ENCODE measurements at regions not wholly inside any gene's neighbourhood (a gene's known extent, or its start where the extent isn't known, plus 50 kb on each side); places are given as distances from the start of the nearest gene placed in this dataset.
"Not testable (repeated sequence)": the region's sequence is repeated elsewhere in the genome, so short reads cannot be mapped to it uniquely, and the experiment has no call there.

GRCh38 chr15:36109943-36110658 is 469.3 kb upstream of the CDIN1 start:
- no peak for DNase-seq (ENCODE audit: low read depth, low spot score)
- no peak overlapping the region for H3K27ac ChIP-seq

- H3K27ac ChIP-seq, result no peak overlapping the region
- no peak for DNase-seq (ENCODE audit: low read depth, low spot score)
Measured at GRCh38 chr15:36110659-36110993, 468.8 kb upstream of the CDIN1 start.

GRCh38 chr15:36117296-36117787 is 462.1 kb upstream of the CDIN1 start:
- DNase-seq (ENCODE audit: low read depth, low spot score), result no peak
- no peak overlapping the region for H3K27ac ChIP-seq

GRCh38 chr15:36126194-36126593 is 453.2 kb upstream of the CDIN1 start:
- H3K27ac ChIP-seq, result no peak overlapping the region

GRCh38 chr15:36130641-36131310 is 448.6 kb upstream of the CDIN1 start:
- H3K27ac ChIP-seq, result peak overlapping the region; percentile 43
- DNase-seq (ENCODE audit: low read depth, low spot score), result no peak

More at GRCh38 chr15:36126194-36126593, 453.2 kb upstream of the CDIN1 start:
- no peak for DNase-seq (ENCODE audit: low read depth, low spot score)

- DNase-seq (ENCODE audit: low read depth, low spot score), result no peak
- H3K27ac ChIP-seq, result no peak overlapping the region
Measured at GRCh38 chr15:36133742-36134141, 445.7 kb upstream of the CDIN1 start.

GRCh38 chr15:36136049-36136448 is 443.4 kb upstream of the CDIN1 start:
- no peak overlapping the region for H3K27ac ChIP-seq
- DNase-seq (ENCODE audit: low read depth, low spot score), result no peak

GRCh38 chr15:36152936-36153335 is 426.5 kb upstream of the CDIN1 start:
- no peak overlapping the region for H3K27ac ChIP-seq
- DNase-seq (ENCODE audit: low read depth, low spot score), result no peak

GRCh38 chr15:36156879-36157427 is 422.5 kb upstream of the CDIN1 start:
- no peak for DNase-seq (ENCODE audit: low read depth, low spot score)
- H3K27ac ChIP-seq, result no peak overlapping the region

GRCh38 chr15:36160351-36160750 is 419.1 kb upstream of the CDIN1 start:
- DNase-seq (ENCODE audit: low read depth, low spot score), result no peak
- no peak overlapping the region for H3K27ac ChIP-seq

- no peak for DNase-seq (ENCODE audit: low read depth, low spot score)
- no peak overlapping the region for H3K27ac ChIP-seq
Measured at GRCh38 chr15:36161108-36161507, 418.3 kb upstream of the CDIN1 start.

GRCh38 chr15:36161771-36162212 is 417.6 kb upstream of the CDIN1 start:
- no peak overlapping the region for H3K27ac ChIP-seq
- no peak for DNase-seq (ENCODE audit: low read depth, low spot score)

- H3K27ac ChIP-seq; DNase-seq (ENCODE audit: low read depth, low spot score): not testable (repeated sequence)
Measured at GRCh38 chr15:36163983-36164382, 415.4 kb upstream of the CDIN1 start.

- no peak for DNase-seq (ENCODE audit: low read depth, low spot score)
Measured at GRCh38 chr15:36172955-36173354, 406.5 kb upstream of the CDIN1 start.

GRCh38 chr15:36175186-36175740 is 404.2 kb upstream of the CDIN1 start:
- DNase-seq (ENCODE audit: low read depth, low spot score), result no peak
- H3K27ac ChIP-seq, result no peak overlapping the region

More at GRCh38 chr15:36172955-36173354, 406.5 kb upstream of the CDIN1 start:
- no peak overlapping the region for H3K27ac ChIP-seq

GRCh38 chr15:36175741-36176291 is 403.6 kb upstream of the CDIN1 start:
- H3K27ac ChIP-seq, result no peak overlapping the region
- DNase-seq (ENCODE audit: low read depth, low spot score), result no peak

- H3K27ac ChIP-seq, result no peak overlapping the region
- peak; percentile 18 for DNase-seq (ENCODE audit: low read depth, low spot score)
Measured at GRCh38 chr15:36177590-36178302, 401.7 kb upstream of the CDIN1 start.

- H3K27ac ChIP-seq, result no peak overlapping the region
- no peak for DNase-seq (ENCODE audit: low read depth, low spot score)
Measured at GRCh38 chr15:36178303-36178633, 401.2 kb upstream of the CDIN1 start.

GRCh38 chr15:36183201-36183600 is 396.2 kb upstream of the CDIN1 start:
- H3K27ac ChIP-seq, result no peak overlapping the region
- DNase-seq (ENCODE audit: low read depth, low spot score), result no peak

- H3K27ac ChIP-seq, result no peak overlapping the region
- no peak for DNase-seq (ENCODE audit: low read depth, low spot score)
Measured at GRCh38 chr15:36185438-36185837, 394.0 kb upstream of the CDIN1 start.

Data from epithelial cell of prostate (primary cell).